Calu3 (cell line): ENCODE measurements at regions not wholly inside any gene's neighbourhood (a gene's known extent, or its start where the extent isn't known, plus 50 kb on each side); places are given as distances from the start of the nearest gene placed in this dataset.
"Not testable (repeated sequence)": the region's sequence is repeated elsewhere in the genome, so short reads cannot be mapped to it uniquely, and the experiment has no call there.

ENCODE experiments used
- BruUV-seq: library from RNA; stranded (reverse); fragments of 400-500 nt; replicated peaks from 2 replicates; lab custom pipeline; 2021; lab: Mats Ljungman, UMichigan
- CTCF ChIA-PET: fragments of 300-600 bp; sonication (Branson Sonifier 250); formaldehyde crosslinking; loops from one replicate; lab custom pipeline; 2022; ENCODE audit warnings: antibody characterized with exemption; lab: Charles Lee
- DNase-seq: peaks from one replicate; pipeline ENCODE4 v3.0.0; 2022
- H3K27ac Mint-ChIP-seq: one replicate; pipeline ENCODE4 v1.8.0; 2022; ENCODE audit warnings: mixed read lengths; ENCODE audit not compliant: unreplicated experiment
- H3K27me3 Mint-ChIP-seq: one replicate; pipeline ENCODE4 v1.8.0; 2022; ENCODE audit warnings: mixed read lengths; ENCODE audit not compliant: unreplicated experiment
- H3K36me3 Mint-ChIP-seq: one replicate; pipeline ENCODE4 v1.8.0; 2022; ENCODE audit warnings: mild to moderate bottlenecking, moderate library complexity, mixed read lengths; ENCODE audit not compliant: insufficient read depth, unreplicated experiment
- H3K4me1 Mint-ChIP-seq: one replicate; pipeline ENCODE4 v1.8.0; 2022; ENCODE audit warnings: mild to moderate bottlenecking, low read depth, mixed read lengths; ENCODE audit not compliant: unreplicated experiment
- H3K4me3 Mint-ChIP-seq: one replicate; pipeline ENCODE4 v1.8.0; 2022; ENCODE audit warnings: mild to moderate bottlenecking, low read depth, moderate library complexity, mixed read lengths; ENCODE audit not compliant: unreplicated experiment
- H3K9me3 Mint-ChIP-seq: one replicate; pipeline ENCODE4 v1.8.0; 2022; ENCODE audit warnings: low read depth, mixed read lengths; ENCODE audit not compliant: unreplicated experiment
- CTCF ChIP-seq: fragments of 200-600 bp; IDR thresholded peaks from one replicate; pipeline ENCODE4 v1.8.0; 2022; ENCODE audit warnings: antibody characterized with exemption; ENCODE audit not compliant: unreplicated experiment
- intact Hi-C: fragments of 100-400 bp; cut with micrococcal nuclease; formaldehyde crosslinking; loops from one replicate; pipeline ENCODE4 v1.10.0; 2022; ENCODE audit not compliant: unreplicated experiment

DNA sequence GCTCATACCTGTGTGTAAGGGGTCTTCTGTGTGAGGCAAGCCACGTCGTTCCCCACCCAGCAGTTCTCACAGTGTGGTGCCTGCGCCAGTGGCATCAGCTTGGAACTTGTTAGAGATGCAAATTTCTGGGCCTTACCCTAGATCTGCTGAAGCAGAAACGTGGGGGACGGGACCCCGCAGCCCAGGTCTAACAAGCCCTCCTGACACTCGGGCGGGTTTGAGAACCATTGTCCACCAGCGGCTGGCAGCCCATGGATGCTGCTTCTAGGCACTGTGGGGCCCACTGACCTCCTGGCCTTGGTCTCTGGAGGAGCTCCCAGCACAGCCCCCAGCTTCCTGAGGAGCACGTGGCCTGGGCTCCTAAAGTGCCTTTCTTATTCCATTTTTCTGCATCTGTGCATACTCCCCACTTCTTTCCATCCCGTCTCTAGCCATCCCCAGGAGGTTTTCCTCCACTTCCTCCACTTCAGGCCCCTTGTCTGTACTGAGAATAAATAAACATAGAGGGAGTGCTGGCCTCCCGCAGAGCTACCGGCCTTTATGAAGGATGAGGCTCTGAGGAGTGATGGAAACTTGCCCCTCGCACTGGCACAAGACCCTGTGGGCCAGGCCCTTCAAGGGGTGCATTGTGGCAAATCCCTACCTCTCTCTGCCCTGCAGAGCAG, 94.3 kb downstream of the GALR1 start:
- Mint-ChIP-seq H3K9me3 (peaks cover 2% of the 10 kb centered on the region), H3K27ac (no peak overlapping the region), H3K4me3 (no peak overlapping the region), H3K27me3 (peaks cover 42% of the 10 kb centered on the region), H3K36me3 (no peaks in the 10 kb centered on the region), H3K4me1 (no peaks in the 10 kb centered on the region)
- intact Hi-C loops, result no loop called here
- BruUV-seq, result no TSS peak
- CTCF ChIA-PET, result no interaction called here
- no peak for TF ChIP-seq CTCF
- DNase-seq, result no peak

GRCh38 chr18:77344786-77345500, 95.3 kb downstream of the GALR1 start:
- no TSS peak for BruUV-seq
- H3K36me3 Mint-ChIP-seq, result no peaks in the 10 kb centered on the region
- H3K27ac Mint-ChIP-seq, result no peak overlapping the region
- peaks cover 38% of the 10 kb centered on the region for H3K27me3 Mint-ChIP-seq
- TF ChIP-seq CTCF, result no peak
- H3K4me1 Mint-ChIP-seq, result no peaks in the 10 kb centered on the region
- CTCF ChIA-PET, result no interaction called here
- peaks cover 2% of the 10 kb centered on the region for H3K9me3 Mint-ChIP-seq
- no peak overlapping the region for H3K4me3 Mint-ChIP-seq
- intact Hi-C loops, result no loop called here
- no peak for DNase-seq

DNA sequence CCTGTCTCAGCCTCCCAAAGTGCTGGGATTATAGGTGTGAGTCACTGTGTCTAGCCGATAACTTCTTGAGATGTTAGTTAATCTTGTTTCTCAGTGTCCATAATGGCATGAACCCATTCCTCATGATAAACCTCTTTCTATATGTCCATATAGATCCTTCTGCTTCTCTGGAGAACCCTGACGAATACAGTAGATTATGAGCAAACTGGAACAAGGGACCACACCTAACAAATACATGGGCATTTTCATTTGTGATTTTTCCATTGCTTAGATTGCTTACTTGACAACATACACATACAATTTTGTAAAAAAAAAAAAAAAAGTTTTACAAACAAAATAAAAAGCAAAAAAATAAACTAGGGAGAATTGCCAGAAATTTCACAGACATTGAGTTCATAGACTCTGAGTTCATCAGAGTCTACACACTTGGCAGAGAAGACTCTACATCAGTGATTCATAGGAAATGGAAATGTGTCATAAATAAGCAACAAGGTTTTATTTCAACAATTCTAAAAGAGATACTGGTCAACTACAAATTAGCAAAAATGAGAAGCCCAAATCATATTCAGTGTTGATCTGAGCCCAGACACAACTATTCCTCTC, 96.7 kb downstream of the GALR1 start:
- DNase-seq, result no peak
- Mint-ChIP-seq H3K4me3 (no peak overlapping the region), H3K4me1 (no peaks in the 10 kb centered on the region), H3K36me3 (no peaks in the 10 kb centered on the region), H3K9me3 (peaks cover 8% of the 10 kb centered on the region), H3K27ac (no peak overlapping the region), H3K27me3 (peaks cover 38% of the 10 kb centered on the region)
- intact Hi-C loops, result no loop called here
- TF ChIP-seq CTCF, result no peak
- BruUV-seq, result no TSS peak
- CTCF ChIA-PET, result no interaction called here

- peaks cover 16% of the 10 kb centered on the region for H3K27me3 Mint-ChIP-seq
- H3K27ac Mint-ChIP-seq, BruUV-seq, H3K4me1 Mint-ChIP-seq, H3K4me3 Mint-ChIP-seq, H3K36me3 Mint-ChIP-seq, intact Hi-C loops, DNase-seq, CTCF ChIA-PET: not testable (repeated sequence)
- H3K9me3 Mint-ChIP-seq, result peaks cover 26% of the 10 kb centered on the region
Observed at GRCh38 chr18:77353349-77353748, 103.7 kb downstream of the GALR1 start.
